ENCODE measurements at regions not wholly inside any gene's neighbourhood (a gene's known extent, or its start where the extent isn't known, plus 50 kb on each side); places are given as distances from the start of the nearest gene placed in this dataset.

- TF ChIP-seq CSDC2 (CRISPR knock-in tag; IDR thresholded peaks at IDR 0.05) (no peak), ZFP30 (CRISPR knock-in tag; IDR thresholded peaks at IDR 0.05) (no peak), SNAI2 (CRISPR knock-in tag; IDR thresholded peaks at IDR 0.05) (no peak), BACH2 (CRISPR knock-in tag; IDR thresholded peaks at IDR 0.05; ENCODE audit: borderline replicate concordance) (no peak), GLIS3 (CRISPR knock-in tag; IDR thresholded peaks at IDR 0.05) (no peak), ZC3H10 (CRISPR knock-in tag; IDR thresholded peaks at IDR 0.05) (no peak), OSR1 (CRISPR knock-in tag; IDR thresholded peaks at IDR 0.05) (no peak), POU6F1 (CRISPR knock-in tag; IDR thresholded peaks at IDR 0.05; ENCODE audit: borderline replicate concordance, low read depth) (no peak), RARB (CRISPR knock-in tag; IDR thresholded peaks at IDR 0.05) (no peak), TOX (CRISPR knock-in tag; IDR thresholded peaks at IDR 0.05; ENCODE audit: borderline replicate concordance) (no peak), ZNF8 (CRISPR knock-in tag; IDR thresholded peaks at IDR 0.05) (no peak), PATZ1 (CRISPR knock-in tag; IDR thresholded peaks at IDR 0.05; ENCODE audit: borderline replicate concordance) (no peak), TSHZ2 (CRISPR knock-in tag; IDR thresholded peaks at IDR 0.05) (no peak), ZNF70 (CRISPR knock-in tag; IDR thresholded peaks at IDR 0.05) (no peak)
These were observed 559.6 kb upstream of the MDFIC2 start for GRCh38 chr3:70871909-70872656.
